Trophoblast cell (in vitro differentiated cells and primary cell): ENCODE measurements at regions not wholly inside any gene's neighbourhood (a gene's known extent, or its start where the extent isn't known, plus 50 kb on each side); places are given as distances from the start of the nearest gene placed in this dataset.

ENCODE experiments used
- DNase-seq, 2 donors: peaks; one replicate each; pipeline ENCODE4 v3.0.0-alpha.2; 2016
- H2AFZ ChIP-seq: 2 replicates; pipeline ENCODE4 v1.6.1; 2013; ENCODE audit warnings: low read length, moderate library complexity, mild to moderate bottlenecking; ENCODE audit not compliant: insufficient read depth, poor library complexity
- H2AK5ac ChIP-seq: 2 replicates; pipeline ENCODE4 v1.6.1; 2013; ENCODE audit warnings: mild to moderate bottlenecking, low read length
- H2BK120ac ChIP-seq: 2 replicates; pipeline ENCODE4 v1.6.1; 2013; ENCODE audit warnings: low read length, mild to moderate bottlenecking, moderate library complexity; ENCODE audit not compliant: insufficient read depth, poor library complexity
- H2BK12ac ChIP-seq: 2 replicates; pipeline ENCODE4 v1.6.1; 2013; ENCODE audit warnings: mild to moderate bottlenecking, low read length, moderate library complexity
- H2BK5ac ChIP-seq: 2 replicates; pipeline ENCODE4 v1.6.1; 2013; ENCODE audit warnings: low read length, low read depth, moderate library complexity, mild to moderate bottlenecking; ENCODE audit not compliant: poor library complexity
- H3K14ac ChIP-seq: 2 replicates; pipeline ENCODE4 v1.6.1; 2013; ENCODE audit warnings: mild to moderate bottlenecking, low read length
- H3K18ac ChIP-seq: 2 replicates; pipeline ENCODE4 v1.6.1; 2013; ENCODE audit warnings: mild to moderate bottlenecking, low read length
- H3K23ac ChIP-seq: 2 replicates; pipeline ENCODE4 v1.6.1; 2013; ENCODE audit warnings: low read length
- H3K27ac ChIP-seq: 2 replicates; pipeline ENCODE4 v1.5.1; 2013; ENCODE audit warnings: low read depth, mild to moderate bottlenecking, inconsistent platforms, low read length, moderate library complexity
- H3K27me3 ChIP-seq: 2 replicates; pipeline ENCODE4 v1.6.1; 2013; ENCODE audit warnings: inconsistent platforms, mild to moderate bottlenecking, low read length, moderate library complexity; ENCODE audit not compliant: insufficient read depth
- H3K36me3 ChIP-seq, 2 experiments: 1 replicate in 1 of 2; 2 replicates in 1 of 2; pipeline ENCODE4 v1.6.1; 2013; ENCODE audit warnings: low read length in 2 of 2, mild to moderate bottlenecking in 2 of 2, moderate library complexity in 1 of 2; ENCODE audit not compliant: insufficient read depth in 2 of 2, control insufficient read depth in 1 of 2
- H3K4ac ChIP-seq: 2 replicates; pipeline ENCODE4 v1.6.1; 2013; ENCODE audit warnings: low read depth, mild to moderate bottlenecking, low read length, moderate library complexity
- H3K4me1 ChIP-seq, 2 experiments: 1 replicate in 1 of 2; 2 replicates in 1 of 2; pipeline ENCODE4 v1.6.1; 2013; ENCODE audit warnings: low read length in 2 of 2, mild to moderate bottlenecking in 2 of 2, moderate library complexity in 1 of 2; ENCODE audit not compliant: insufficient read depth in 2 of 2, control insufficient read depth in 1 of 2
- H3K4me2 ChIP-seq: 2 replicates; pipeline ENCODE4 v1.6.1; 2013; ENCODE audit warnings: inconsistent platforms, mild to moderate bottlenecking, low read length, moderate library complexity
- H3K4me3 ChIP-seq: 2 replicates; pipeline ENCODE4 v1.5.1; 2013; ENCODE audit warnings: mild to moderate bottlenecking, low read depth, low read length, inconsistent platforms
- H3K79me1 ChIP-seq: one replicate; pipeline ENCODE4 v1.6.1; 2013; ENCODE audit warnings: low read length
- H3K79me2 ChIP-seq: 2 replicates; pipeline ENCODE4 v1.6.1; 2013; ENCODE audit warnings: low read length, mild to moderate bottlenecking; ENCODE audit not compliant: control insufficient read depth, insufficient read depth, poor library complexity
- H3K9ac ChIP-seq: 2 replicates; pipeline ENCODE4 v1.6.1; 2013; ENCODE audit warnings: mild to moderate bottlenecking, low read length
- H3K9me3 ChIP-seq: 2 replicates; pipeline ENCODE4 v1.6.1; 2013; ENCODE audit warnings: low read depth, mild to moderate bottlenecking, control low read depth, inconsistent platforms, low read length; ENCODE audit not compliant: insufficient read depth
- H4K12ac ChIP-seq: 2 replicates; pipeline ENCODE4 v1.6.1; 2013; ENCODE audit warnings: low read depth, mild to moderate bottlenecking, low read length, moderate library complexity
- H4K8ac ChIP-seq: 2 replicates; pipeline ENCODE4 v1.6.1; 2013; ENCODE audit warnings: low read depth, mild to moderate bottlenecking, low read length, moderate library complexity
- H4K91ac ChIP-seq: one replicate; pipeline ENCODE4 v1.6.1; 2013; ENCODE audit warnings: low read depth, mild to moderate bottlenecking, low read length, moderate library complexity
- WGBS: extraction: QIAGEN DNeasy Blood & Tissue Kit; methylation state at CpG from one replicate; pipeline ENCODE4 v1.1.7; 2013; ENCODE audit warnings: missing lambda C conversion rate; ENCODE audit not compliant: insufficient read length, insufficient coverage; ENCODE audit errors: extremely low coverage; 5-methylcytosine and 5-hydroxymethylcytosine counted together

GRCh38 chr6:79150733-79151132 is 72.7 kb upstream of the PHIP start:
- Histone ChIP-seq H3K9me3 (no peaks in the 10 kb centered on the region), H3K4me1 (peaks cover 3% of the 10 kb centered on the region in 2 experiments), H3K79me1 (no peaks in the 10 kb centered on the region), H2AK5ac (no peak overlapping the region), H3K36me3 (no peaks in the 10 kb centered on the region), H3K79me2 (no peaks in the 10 kb centered on the region), H4K91ac (no peak overlapping the region), H3K14ac (no peak overlapping the region), H3K18ac (no peak overlapping the region), H4K8ac (no peak overlapping the region), H3K4me3 (no peak overlapping the region), H3K9ac (no peak overlapping the region), H3K27me3 (no peaks in the 10 kb centered on the region), H3K4ac (no peak overlapping the region), H2BK5ac (no peak overlapping the region), H3K4me2 (no peak overlapping the region), H2BK120ac (no peak overlapping the region), H2BK12ac (no peak overlapping the region), H3K27ac (no peak overlapping the region), H2AFZ (no peak overlapping the region), H4K12ac (no peak overlapping the region), H3K23ac (no peak overlapping the region)
- no peak for DNase-seq
- WGBS, result no CpG with 5 or more reads among the region's 2 CpGs

GRCh38 chr6:79149884-79150283 is 71.8 kb upstream of the PHIP start:
- Histone ChIP-seq H4K91ac (no peak overlapping the region), H3K36me3 (no peaks in the 10 kb centered on the region), H3K14ac (no peak overlapping the region), H3K27ac (no peak overlapping the region), H3K9me3 (no peaks in the 10 kb centered on the region), H3K4me1 (peaks cover 3% of the 10 kb centered on the region in 2 experiments), H3K79me1 (no peaks in the 10 kb centered on the region), H3K18ac (no peak overlapping the region), H2AFZ (no peak overlapping the region), H3K4me3 (no peak overlapping the region), H2AK5ac (no peak overlapping the region), H2BK5ac (no peak overlapping the region), H3K27me3 (no peaks in the 10 kb centered on the region), H3K4ac (no peak overlapping the region), H3K4me2 (no peak overlapping the region), H3K9ac (no peak overlapping the region), H4K12ac (no peak overlapping the region), H3K23ac (no peak overlapping the region), H2BK120ac (no peak overlapping the region), H4K8ac (no peak overlapping the region), H2BK12ac (no peak overlapping the region), H3K79me2 (no peaks in the 10 kb centered on the region)
- no peak for DNase-seq
- no CpG with 5 or more reads among the region's 2 CpGs for WGBS

- no peak overlapping the region for H4K8ac ChIP-seq
- WGBS, result no CpG with 5 or more reads among the region's 1 CpG
- H3K36me3 ChIP-seq, result no peaks in the 10 kb centered on the region
- H3K4me3 ChIP-seq, result no peak overlapping the region
- H4K91ac ChIP-seq, result no peak overlapping the region
- no peaks in the 10 kb centered on the region for H3K79me2 ChIP-seq
- no peak overlapping the region for H3K14ac ChIP-seq
- H3K4me2 ChIP-seq, result no peak overlapping the region
- no peak overlapping the region for H3K9ac ChIP-seq
- H3K27ac ChIP-seq, result no peak overlapping the region
- no peaks in the 10 kb centered on the region for H3K4me1 ChIP-seq
- H4K12ac ChIP-seq, result no peak overlapping the region
- no peaks in the 10 kb centered on the region for H3K27me3 ChIP-seq
- no peak overlapping the region for H3K4ac ChIP-seq
- no peak overlapping the region for H2AK5ac ChIP-seq
- DNase-seq, result no peak
- H3K23ac ChIP-seq, result no peak overlapping the region
- H3K18ac ChIP-seq, result no peak overlapping the region
- no peak overlapping the region for H2BK5ac ChIP-seq
- no peak overlapping the region for H2BK120ac ChIP-seq
- H3K79me1 ChIP-seq, result no peaks in the 10 kb centered on the region
- H3K9me3 ChIP-seq, result no peaks in the 10 kb centered on the region
- H2BK12ac ChIP-seq, result no peak overlapping the region
- H2AFZ ChIP-seq, result no peak overlapping the region
Measured at GRCh38 chr6:79146421-79146820, 68.4 kb upstream of the PHIP start.

GRCh38 chr6:79145301-79145700 is 67.2 kb upstream of the PHIP start:
- Histone ChIP-seq H3K4me2 (no peak overlapping the region), H3K14ac (no peak overlapping the region), H2BK12ac (no peak overlapping the region), H2AFZ (no peak overlapping the region), H3K4me1 (no peaks in the 10 kb centered on the region), H4K91ac (no peak overlapping the region), H3K36me3 (no peaks in the 10 kb centered on the region), H3K79me2 (no peaks in the 10 kb centered on the region), H3K23ac (no peak overlapping the region), H4K8ac (no peak overlapping the region), H3K9me3 (no peaks in the 10 kb centered on the region), H3K27me3 (no peaks in the 10 kb centered on the region), H3K9ac (no peak overlapping the region), H3K27ac (no peak overlapping the region), H3K79me1 (no peaks in the 10 kb centered on the region), H2AK5ac (no peak overlapping the region), H3K4ac (no peak overlapping the region), H4K12ac (no peak overlapping the region), H3K18ac (no peak overlapping the region), H2BK5ac (no peak overlapping the region), H2BK120ac (no peak overlapping the region), H3K4me3 (no peak overlapping the region)
- no peak for DNase-seq
